GM18498 (cell line): ENCODE measurements at regions not wholly inside any gene's neighbourhood (a gene's known extent, or its start where the extent isn't known, plus 50 kb on each side); places are given as distances from the start of the nearest gene placed in this dataset.
"Not testable (repeated sequence)": the region's sequence is repeated elsewhere in the genome, so short reads cannot be mapped to it uniquely, and the experiment has no call there.

Experiments
- ATAC-seq: cut with Tn5 transposase; IDR thresholded peaks from one replicate; pipeline ENCODE4 v1.9.1; 2021; ENCODE audit warnings: mild to moderate bottlenecking, moderate library complexity; ENCODE audit not compliant: unreplicated experiment

- ATAC-seq = not testable (repeated sequence)
These were observed 54.6 kb upstream of the POGK start for GRCh38 chr1:166784646-166785045.

GRCh38 chr1:166785987-166786386 is 53.3 kb upstream of the POGK start:
- no peak for ATAC-seq

DNA sequence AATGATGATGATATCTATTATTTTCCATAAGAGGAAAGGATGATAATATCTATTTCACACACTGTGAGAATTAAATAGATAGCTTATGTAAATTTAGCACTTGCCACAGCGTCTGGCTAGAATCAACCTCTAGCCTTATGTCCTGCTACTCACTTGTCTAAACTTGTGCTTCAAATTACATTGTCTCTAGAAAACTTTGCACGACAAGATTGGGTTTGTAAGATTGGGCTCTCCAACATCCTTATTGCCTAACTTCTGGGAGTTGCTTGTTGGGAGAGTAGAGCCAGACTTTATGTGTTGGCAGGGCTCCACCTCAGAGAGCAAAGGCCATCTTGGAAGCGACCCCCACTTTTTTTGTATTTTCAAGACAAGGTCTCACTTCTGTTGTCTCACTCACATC is 50.0 kb upstream of the POGK start:
- no peak for ATAC-seq
